ENCODE measurements at regions not wholly inside any gene's neighbourhood (a gene's known extent, or its start where the extent isn't known, plus 50 kb on each side); places are given as distances from the start of the nearest gene placed in this dataset.

GRCh38 chr6:55664591-55665587, 85.9 kb upstream of the HMGCLL1 start:
- TF ChIP-seq YY1 (IDR thresholded peaks at IDR 0.05; ENCODE audit: insufficient read depth, insufficient read length) (no peak), ZNF274 (IDR thresholded peaks at IDR 0.05; ENCODE audit: low read depth, low read length) (no peak)
